ENCODE measurements at regions not wholly inside any gene's neighbourhood (a gene's known extent, or its start where the extent isn't known, plus 50 kb on each side); places are given as distances from the start of the nearest gene placed in this dataset.

DNA sequence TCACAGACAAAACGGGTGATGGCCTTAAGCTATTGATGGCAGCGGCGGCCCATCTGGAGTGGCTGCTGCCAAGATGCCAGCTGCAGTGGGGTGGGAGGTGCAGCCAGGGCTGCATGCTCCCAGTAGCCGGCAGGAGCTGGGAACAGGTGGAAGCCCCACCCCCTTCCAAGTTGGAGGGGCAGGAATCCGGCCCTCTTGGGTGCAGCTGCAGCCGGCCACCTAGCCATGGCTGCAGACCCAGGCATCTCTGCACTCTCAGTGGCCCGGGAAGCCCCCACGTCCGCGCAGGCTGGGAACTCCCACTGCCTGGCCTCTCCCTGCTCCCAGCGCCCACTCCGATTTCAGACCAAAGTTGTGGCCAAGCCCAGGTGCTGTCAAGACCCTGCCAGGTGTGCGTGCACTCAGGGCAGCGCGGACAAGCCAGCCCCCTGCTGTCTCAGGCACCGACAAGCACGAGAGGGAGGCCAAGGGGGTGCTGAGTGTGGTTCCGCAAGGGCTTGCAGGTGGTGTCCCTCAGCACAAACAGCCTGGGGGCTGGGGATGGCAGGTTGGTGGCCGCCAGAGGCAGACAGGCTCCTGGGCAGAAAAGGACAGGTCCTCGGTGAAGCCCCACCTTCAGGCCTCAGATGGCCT, 115.1 kb upstream of the TSLP start:
- H3K9me3 ChIP-seq (ENCODE audit: control insufficient read depth, low read length) = no peaks in the 10 kb centered on the region
- no peak overlapping the region for H3K23ac ChIP-seq (ENCODE audit: low read length in 2 of 2)
- H2AFZ ChIP-seq (ENCODE audit: low read depth, low read length) = no peak overlapping the region
- H3K4me3 ChIP-seq (ENCODE audit: insufficient read depth in 1 of 2, low read depth in 1 of 2, low read length in 2 of 2) = no peak overlapping the region
- no peaks in the 10 kb centered on the region for H3K36me3 ChIP-seq (ENCODE audit: control insufficient read depth in 1 of 2, insufficient read depth in 2 of 2, low read depth in 1 of 2, low read length in 2 of 2)
- no peak overlapping the region for H2AK5ac ChIP-seq (ENCODE audit: low read length, severe bottlenecking)
- no peaks in the 10 kb centered on the region for H3K27me3 ChIP-seq (ENCODE audit: control insufficient read depth in 1 of 2, insufficient read depth in 1 of 2, low read length in 2 of 2)
- no peak for DNase-seq
- H2BK15ac ChIP-seq (ENCODE audit: low read depth, poor library complexity, severe bottlenecking) = no peak overlapping the region
- no peak overlapping the region for H3K4ac ChIP-seq (ENCODE audit: low read depth in 1 of 2, low read length in 2 of 2)
- no peak overlapping the region for H4K8ac ChIP-seq (ENCODE audit: low read length)
- H3K18ac ChIP-seq (ENCODE audit: low read depth in 1 of 2, low read length in 2 of 2) = no peak overlapping the region
- no peak overlapping the region for H2BK12ac ChIP-seq (ENCODE audit: low read length in 2 of 2)
- no peak overlapping the region for H3K9ac ChIP-seq (ENCODE audit: low read length)
- H3K27ac ChIP-seq (ENCODE audit: low read length, poor library complexity, severe bottlenecking) = no peak overlapping the region
- no peak overlapping the region for H3K4me2 ChIP-seq (ENCODE audit: low read length, poor library complexity, severe bottlenecking)
- H3K79me1 ChIP-seq (replicated peaks; ENCODE audit: low read length, poor library complexity, severe bottlenecking) = no peaks in the 10 kb centered on the region
- no peak overlapping the region for H2BK120ac ChIP-seq (ENCODE audit: low read depth, low read length)
- H4K91ac ChIP-seq (ENCODE audit: low read length) = peak overlapping the region; percentile 57
- no peak overlapping the region for H2BK5ac ChIP-seq (ENCODE audit: low read depth, low read length, poor library complexity, severe bottlenecking)
- H3K4me1 ChIP-seq (ENCODE audit: control insufficient read depth, insufficient read depth, low read depth, low read length) = no peaks in the 10 kb centered on the region
- no peak overlapping the region for H3K14ac ChIP-seq (ENCODE audit: low read length in 2 of 2)
- WGBS = 88% methylated on average over 20 of the region's 20 CpGs

DNA sequence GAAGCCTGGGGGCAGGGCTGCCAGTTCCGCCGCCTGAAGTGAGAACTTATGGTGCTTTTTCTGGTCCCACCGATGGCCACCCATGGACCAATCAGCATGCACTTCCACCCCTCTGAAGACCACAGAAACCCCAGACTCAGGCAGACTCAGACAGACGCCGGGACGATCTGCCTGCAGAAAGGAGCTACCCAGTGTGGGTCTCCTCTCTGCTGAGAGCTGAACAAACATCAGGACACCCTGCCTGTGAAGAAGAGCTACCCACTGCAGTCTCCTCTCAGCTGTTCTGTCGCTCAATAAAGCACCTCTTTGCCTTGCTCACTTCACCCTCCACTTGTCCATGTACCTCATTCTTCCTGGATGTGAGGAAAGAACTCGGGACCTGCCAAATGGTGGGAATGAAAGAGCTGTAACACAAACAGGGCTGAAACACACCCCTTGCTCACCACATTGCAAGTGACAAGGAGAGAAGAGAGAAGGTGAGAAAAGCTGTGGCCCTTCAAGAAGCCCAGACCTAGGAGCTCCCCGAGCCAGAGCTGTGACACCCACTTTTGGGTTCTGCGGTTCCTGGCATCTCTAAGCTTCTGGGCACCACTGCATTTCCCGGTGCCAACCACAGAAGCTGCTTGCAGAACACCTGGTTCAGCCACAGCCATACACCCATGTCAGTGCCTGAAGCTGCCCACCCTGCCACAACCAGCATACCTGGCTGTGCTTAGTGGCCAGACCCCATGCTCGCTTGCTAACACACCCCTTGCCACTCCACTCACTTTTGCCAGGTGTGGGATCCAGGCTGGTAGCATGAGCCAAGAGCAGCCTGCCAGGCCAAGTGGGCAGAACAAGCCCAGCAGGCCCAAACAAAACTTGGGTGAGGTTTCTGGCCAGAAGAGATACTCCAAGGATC, 114.3 kb upstream of the TSLP start:
- H2BK5ac ChIP-seq (ENCODE audit: low read depth, low read length, poor library complexity, severe bottlenecking) = no peak overlapping the region
- no peak overlapping the region for H3K23ac ChIP-seq (ENCODE audit: low read length in 2 of 2)
- no peaks in the 10 kb centered on the region for H3K9me3 ChIP-seq (ENCODE audit: control insufficient read depth, low read length)
- DNase-seq = no peak
- WGBS = 93% methylated on average over 11 of the region's 12 CpGs
- peak overlapping the region in 1 of 2 experiments; percentile 74 for H3K14ac ChIP-seq (ENCODE audit: low read length in 2 of 2)
- H3K9ac ChIP-seq (ENCODE audit: low read length) = no peak overlapping the region
- H3K4me3 ChIP-seq (ENCODE audit: insufficient read depth in 1 of 2, low read depth in 1 of 2, low read length in 2 of 2) = no peak overlapping the region
- no peak overlapping the region for H2AFZ ChIP-seq (ENCODE audit: low read depth, low read length)
- H3K18ac ChIP-seq (ENCODE audit: low read depth in 1 of 2, low read length in 2 of 2) = no peak overlapping the region
- peak overlapping the region; percentile 2 for H4K91ac ChIP-seq (ENCODE audit: low read length)
- H3K4me2 ChIP-seq (ENCODE audit: low read length, poor library complexity, severe bottlenecking) = no peak overlapping the region
- no peaks in the 10 kb centered on the region for H3K27me3 ChIP-seq (ENCODE audit: control insufficient read depth in 1 of 2, insufficient read depth in 1 of 2, low read length in 2 of 2)
- H3K36me3 ChIP-seq (ENCODE audit: control insufficient read depth in 1 of 2, insufficient read depth in 2 of 2, low read depth in 1 of 2, low read length in 2 of 2) = no peaks in the 10 kb centered on the region
- H3K4me1 ChIP-seq (ENCODE audit: control insufficient read depth, insufficient read depth, low read depth, low read length) = no peaks in the 10 kb centered on the region
- no peak overlapping the region for H2BK120ac ChIP-seq (ENCODE audit: low read depth, low read length)
- H2BK12ac ChIP-seq (ENCODE audit: low read length in 2 of 2) = peak overlapping the region in 1 of 2 experiments; percentile 58
- H3K4ac ChIP-seq (ENCODE audit: low read depth in 1 of 2, low read length in 2 of 2) = peak overlapping the region in 1 of 2 experiments; percentile 18
- H2BK15ac ChIP-seq (ENCODE audit: low read depth, poor library complexity, severe bottlenecking) = no peak overlapping the region
- H3K27ac ChIP-seq (ENCODE audit: low read length, poor library complexity, severe bottlenecking) = no peak overlapping the region
- no peak overlapping the region for H4K8ac ChIP-seq (ENCODE audit: low read length)
- no peak overlapping the region for H2AK5ac ChIP-seq (ENCODE audit: low read length, severe bottlenecking)
- H3K79me1 ChIP-seq (replicated peaks; ENCODE audit: low read length, poor library complexity, severe bottlenecking) = no peaks in the 10 kb centered on the region

DNA sequence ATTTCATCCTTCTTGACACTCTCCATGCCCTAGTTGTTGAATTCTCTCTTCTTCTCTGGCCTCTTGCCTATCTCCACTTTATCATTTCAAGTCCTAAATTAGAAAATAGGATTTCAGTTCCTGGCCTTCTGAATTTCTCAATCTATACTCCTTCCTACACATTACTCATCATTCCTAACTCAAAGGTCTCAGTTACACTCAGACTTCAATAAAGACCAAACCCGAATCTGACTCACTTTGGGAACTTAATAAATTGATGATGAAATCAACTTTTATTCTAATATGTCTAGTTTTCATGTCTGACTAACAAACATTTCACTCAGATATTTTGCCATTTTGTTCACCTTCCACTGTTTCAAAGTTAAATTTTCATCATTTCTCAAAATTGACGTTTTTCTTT, 113.6 kb upstream of the TSLP start:
- DNase-seq = no peak
- Histone ChIP-seq H3K4me3 (ENCODE audit: insufficient read depth in 1 of 2, low read depth in 1 of 2, low read length in 2 of 2) (no peak overlapping the region), H2AFZ (ENCODE audit: low read depth, low read length) (no peak overlapping the region), H3K18ac (ENCODE audit: low read depth in 1 of 2, low read length in 2 of 2) (no peak overlapping the region), H3K23ac (ENCODE audit: low read length in 2 of 2) (no peak overlapping the region), H4K8ac (ENCODE audit: low read length) (no peak overlapping the region), H3K14ac (ENCODE audit: low read length in 2 of 2) (no peak overlapping the region), H3K4me2 (ENCODE audit: low read length, poor library complexity, severe bottlenecking) (no peak overlapping the region), H2AK5ac (ENCODE audit: low read length, severe bottlenecking) (no peak overlapping the region), H3K9me3 (ENCODE audit: control insufficient read depth, low read length) (no peaks in the 10 kb centered on the region), H3K4ac (ENCODE audit: low read depth in 1 of 2, low read length in 2 of 2) (no peak overlapping the region), H2BK15ac (ENCODE audit: low read depth, poor library complexity, severe bottlenecking) (no peak overlapping the region), H4K91ac (ENCODE audit: low read length) (no peak overlapping the region), H2BK12ac (ENCODE audit: low read length in 2 of 2) (no peak overlapping the region), H3K79me1 (replicated peaks; ENCODE audit: low read length, poor library complexity, severe bottlenecking) (no peaks in the 10 kb centered on the region), H3K36me3 (ENCODE audit: control insufficient read depth in 1 of 2, insufficient read depth in 2 of 2, low read depth in 1 of 2, low read length in 2 of 2) (no peaks in the 10 kb centered on the region), H3K27ac (ENCODE audit: low read length, poor library complexity, severe bottlenecking) (no peak overlapping the region), H3K27me3 (ENCODE audit: control insufficient read depth in 1 of 2, insufficient read depth in 1 of 2, low read length in 2 of 2) (no peaks in the 10 kb centered on the region), H3K4me1 (ENCODE audit: control insufficient read depth, insufficient read depth, low read depth, low read length) (no peaks in the 10 kb centered on the region), H3K9ac (ENCODE audit: low read length) (no peak overlapping the region), H2BK5ac (ENCODE audit: low read depth, low read length, poor library complexity, severe bottlenecking) (no peak overlapping the region), H2BK120ac (ENCODE audit: low read depth, low read length) (no peak overlapping the region)
- 80% methylated on average over 1 of the region's 2 CpGs for WGBS

DNA sequence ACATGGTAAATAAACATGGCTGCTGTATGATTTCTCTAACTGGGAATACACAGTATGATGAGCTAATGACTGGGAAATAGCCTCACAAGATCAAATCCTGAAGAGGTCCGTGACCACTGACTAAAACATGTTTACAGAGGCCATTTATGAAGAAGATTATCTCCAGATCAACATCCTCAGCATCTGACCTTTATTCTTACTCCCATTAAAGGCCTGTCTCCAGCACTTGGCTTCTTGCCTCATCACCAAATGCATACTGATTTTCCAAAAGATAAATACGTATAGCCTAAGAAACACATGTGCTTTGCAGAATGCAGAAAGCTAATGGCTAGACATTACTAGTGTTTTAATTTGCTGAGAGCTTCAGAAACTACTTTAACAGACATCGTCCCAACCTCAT, 108.0 kb upstream of the TSLP start:
- Histone ChIP-seq H3K27ac (ENCODE audit: low read length, poor library complexity, severe bottlenecking) (no peak overlapping the region), H3K9ac (ENCODE audit: low read length) (no peak overlapping the region), H2BK5ac (ENCODE audit: low read depth, low read length, poor library complexity, severe bottlenecking) (no peak overlapping the region), H3K23ac (ENCODE audit: low read length in 2 of 2) (no peak overlapping the region), H2BK15ac (ENCODE audit: low read depth, poor library complexity, severe bottlenecking) (no peak overlapping the region), H4K8ac (ENCODE audit: low read length) (no peak overlapping the region), H2AK5ac (ENCODE audit: low read length, severe bottlenecking) (no peak overlapping the region), H4K91ac (ENCODE audit: low read length) (no peak overlapping the region), H3K14ac (ENCODE audit: low read length in 2 of 2) (no peak overlapping the region), H2AFZ (ENCODE audit: low read depth, low read length) (no peak overlapping the region), H3K4ac (ENCODE audit: low read depth in 1 of 2, low read length in 2 of 2) (no peak overlapping the region), H3K27me3 (ENCODE audit: control insufficient read depth in 1 of 2, insufficient read depth in 1 of 2, low read length in 2 of 2) (no peaks in the 10 kb centered on the region), H3K18ac (ENCODE audit: low read depth in 1 of 2, low read length in 2 of 2) (no peak overlapping the region), H2BK12ac (ENCODE audit: low read length in 2 of 2) (no peak overlapping the region), H3K4me2 (ENCODE audit: low read length, poor library complexity, severe bottlenecking) (no peak overlapping the region), H3K36me3 (ENCODE audit: control insufficient read depth in 1 of 2, insufficient read depth in 2 of 2, low read depth in 1 of 2, low read length in 2 of 2) (no peaks in the 10 kb centered on the region), H3K4me3 (ENCODE audit: insufficient read depth in 1 of 2, low read depth in 1 of 2, low read length in 2 of 2) (no peak overlapping the region), H2BK120ac (ENCODE audit: low read depth, low read length) (no peak overlapping the region), H3K9me3 (ENCODE audit: control insufficient read depth, low read length) (no peaks in the 10 kb centered on the region), H3K79me1 (replicated peaks; ENCODE audit: low read length, poor library complexity, severe bottlenecking) (no peaks in the 10 kb centered on the region), H3K4me1 (ENCODE audit: control insufficient read depth, insufficient read depth, low read depth, low read length) (no peaks in the 10 kb centered on the region)
- WGBS = 59% methylated on average over 1 of the region's 3 CpGs
- DNase-seq = peak; percentile 63
